Smooth muscle cell (in vitro differentiated cells): ENCODE measurements at regions not wholly inside any gene's neighbourhood (a gene's known extent, or its start where the extent isn't known, plus 50 kb on each side); places are given as distances from the start of the nearest gene placed in this dataset.

ENCODE experiments used
- DNase-seq: peaks from one replicate; lab custom pipeline; 2025; ENCODE audit not compliant: unreplicated experiment; lab: John Stamatoyannopoulos, UW
- H2AFZ ChIP-seq: fragments of 200-600 bp; sonication (generic); 2 replicates; pipeline ENCODE4 v1.6.0; 2016; ENCODE audit warnings: antibody characterized with exemption, low read depth, mild to moderate bottlenecking
- H3F3A ChIP-seq: fragments of 200-600 bp; sonication (generic); 2 replicates; pipeline ENCODE4 v1.6.0; 2017; ENCODE audit warnings: antibody characterized with exemption, low read depth
- H3K27ac ChIP-seq: fragments of 200-600 bp; sonication (generic); 2 replicates; pipeline ENCODE4 v1.5.1; 2016; ENCODE audit warnings: low read depth, mild to moderate bottlenecking
- H3K27me3 ChIP-seq: fragments of 200-600 bp; sonication (generic); 2 replicates; pipeline ENCODE4 v1.6.1; 2016; ENCODE audit warnings: low read depth, mild to moderate bottlenecking
- H3K36me3 ChIP-seq: fragments of 200-600 bp; sonication (generic); 2 replicates; pipeline ENCODE4 v1.5.1; 2016; ENCODE audit warnings: low read depth
- H3K4me1 ChIP-seq: fragments of 200-600 bp; sonication (generic); 2 replicates; pipeline ENCODE4 v1.5.1; 2016; ENCODE audit warnings: low read depth
- H3K4me2 ChIP-seq: fragments of 200-600 bp; sonication (generic); 2 replicates; pipeline ENCODE4 v1.6.0; 2016; ENCODE audit warnings: mild to moderate bottlenecking
- H3K4me3 ChIP-seq: fragments of 200-600 bp; sonication (generic); 2 replicates; pipeline ENCODE4 v1.5.1; 2016; ENCODE audit warnings: mild to moderate bottlenecking
- H3K79me2 ChIP-seq: fragments of 200-600 bp; sonication (generic); 2 replicates; pipeline ENCODE4 v1.6.0; 2016; ENCODE audit warnings: low read depth, mild to moderate bottlenecking
- H3K9ac ChIP-seq: fragments of 200-600 bp; sonication (generic); 2 replicates; pipeline ENCODE4 v1.6.0; 2016; ENCODE audit warnings: low read depth
- H3K9me3 ChIP-seq: fragments of 200-600 bp; sonication (generic); replicated peaks from 2 replicates; pipeline ENCODE4 v1.5.1; 2016; ENCODE audit warnings: low read depth
- H4K20me1 ChIP-seq: fragments of 200-600 bp; sonication (generic); 2 replicates; pipeline ENCODE4 v1.6.0; 2016; ENCODE audit warnings: low read depth
- WGBS: methylation state at CpG from one replicate; pipeline ENCODE4 v1.1.7; 2016; ENCODE audit warnings: low lambda C conversion rate; 5-methylcytosine and 5-hydroxymethylcytosine counted together
- TF ChIP-seq, protein P1 (sequence below): fragments of 200-600 bp; sonication (generic); IDR thresholded peaks from 2 replicates; pipeline ENCODE4 v1.5.1; 2017; ENCODE audit warnings: borderline replicate concordance, mild to moderate bottlenecking, antibody characterized with exemption; ENCODE audit not compliant: insufficient read depth, poor library complexity, severe bottlenecking

DNA sequence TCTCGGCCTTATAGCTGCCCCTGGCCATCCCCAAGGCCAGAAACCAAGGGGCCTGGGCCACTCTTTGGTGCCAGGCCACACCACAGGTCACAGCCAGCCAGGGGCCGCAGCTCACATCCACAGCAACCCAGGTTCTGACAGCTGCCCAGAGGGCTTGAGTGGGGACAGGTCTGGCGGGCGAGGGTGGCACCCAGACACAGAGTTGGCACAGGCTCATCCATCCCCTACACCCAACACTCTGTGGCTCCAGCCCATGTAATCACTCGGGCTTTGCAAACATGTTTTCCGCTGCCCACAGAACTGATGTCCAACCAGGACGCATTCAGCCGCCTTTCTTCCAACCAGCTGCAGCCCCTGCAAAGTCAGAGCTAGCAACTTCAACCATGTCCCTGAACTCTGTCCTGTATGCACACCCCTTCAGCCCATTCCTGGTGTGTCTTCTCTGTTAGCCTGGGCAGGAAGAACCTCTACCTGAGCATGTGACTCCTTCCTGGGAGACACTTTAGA, 57.7 kb upstream of the PPP2R2D start:
- no peak overlapping the region for H3K9ac ChIP-seq
- TF ChIP-seq, protein P1, sequence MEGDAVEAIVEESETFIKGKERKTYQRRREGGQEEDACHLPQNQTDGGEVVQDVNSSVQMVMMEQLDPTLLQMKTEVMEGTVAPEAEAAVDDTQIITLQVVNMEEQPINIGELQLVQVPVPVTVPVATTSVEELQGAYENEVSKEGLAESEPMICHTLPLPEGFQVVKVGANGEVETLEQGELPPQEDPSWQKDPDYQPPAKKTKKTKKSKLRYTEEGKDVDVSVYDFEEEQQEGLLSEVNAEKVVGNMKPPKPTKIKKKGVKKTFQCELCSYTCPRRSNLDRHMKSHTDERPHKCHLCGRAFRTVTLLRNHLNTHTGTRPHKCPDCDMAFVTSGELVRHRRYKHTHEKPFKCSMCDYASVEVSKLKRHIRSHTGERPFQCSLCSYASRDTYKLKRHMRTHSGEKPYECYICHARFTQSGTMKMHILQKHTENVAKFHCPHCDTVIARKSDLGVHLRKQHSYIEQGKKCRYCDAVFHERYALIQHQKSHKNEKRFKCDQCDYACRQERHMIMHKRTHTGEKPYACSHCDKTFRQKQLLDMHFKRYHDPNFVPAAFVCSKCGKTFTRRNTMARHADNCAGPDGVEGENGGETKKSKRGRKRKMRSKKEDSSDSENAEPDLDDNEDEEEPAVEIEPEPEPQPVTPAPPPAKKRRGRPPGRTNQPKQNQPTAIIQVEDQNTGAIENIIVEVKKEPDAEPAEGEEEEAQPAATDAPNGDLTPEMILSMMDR: no peak
- H3K4me1 ChIP-seq: no peaks in the 10 kb centered on the region
- DNase-seq: no peak
- H2AFZ ChIP-seq: no peak overlapping the region
- H3K27ac ChIP-seq: no peak overlapping the region
- H3K4me3 ChIP-seq: no peak overlapping the region
- peaks cover 6% of the 10 kb centered on the region for H3K27me3 ChIP-seq
- no peaks in the 10 kb centered on the region for H3K36me3 ChIP-seq
- no peak overlapping the region for H3K4me2 ChIP-seq
- H3K9me3 ChIP-seq: no peaks in the 10 kb centered on the region
- no peaks in the 10 kb centered on the region for H3F3A ChIP-seq
- 94% methylated on average over 8 of the region's 8 CpGs for WGBS
- no peaks in the 10 kb centered on the region for H3K79me2 ChIP-seq
- H4K20me1 ChIP-seq: no peaks in the 10 kb centered on the region

DNA sequence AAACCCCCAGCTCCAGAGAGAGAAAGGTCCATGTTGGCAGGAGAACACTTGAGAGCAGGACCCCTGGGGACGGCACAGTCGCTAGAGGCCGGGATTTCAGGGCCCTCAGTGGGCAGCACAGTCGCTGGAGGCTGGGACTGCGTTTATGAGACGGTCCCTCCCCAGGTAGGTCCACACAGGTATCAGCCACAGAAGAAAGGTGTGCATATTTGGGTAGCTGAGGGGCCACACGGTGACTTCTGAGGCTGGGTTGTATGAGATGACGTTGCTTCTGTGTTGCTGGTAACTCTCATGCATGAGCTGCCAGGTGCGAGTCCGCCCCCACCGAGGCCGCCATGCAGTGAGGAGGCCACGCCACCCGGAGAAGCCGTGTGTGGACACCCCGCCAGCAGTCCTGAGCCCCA, 56.9 kb upstream of the PPP2R2D start:
- DNase-seq: no peak
- Histone ChIP-seq H3K27me3 (peaks cover 6% of the 10 kb centered on the region), H3K27ac (no peak overlapping the region), H4K20me1 (no peaks in the 10 kb centered on the region), H3K4me2 (no peak overlapping the region), H3K9me3 (no peaks in the 10 kb centered on the region), H2AFZ (no peak overlapping the region), H3K79me2 (no peaks in the 10 kb centered on the region), H3F3A (no peaks in the 10 kb centered on the region), H3K36me3 (no peaks in the 10 kb centered on the region), H3K4me3 (no peak overlapping the region), H3K9ac (no peak overlapping the region), H3K4me1 (no peaks in the 10 kb centered on the region)
- WGBS: 93% methylated on average over 16 of the region's 16 CpGs
- TF ChIP-seq, protein P1: no peak

DNA sequence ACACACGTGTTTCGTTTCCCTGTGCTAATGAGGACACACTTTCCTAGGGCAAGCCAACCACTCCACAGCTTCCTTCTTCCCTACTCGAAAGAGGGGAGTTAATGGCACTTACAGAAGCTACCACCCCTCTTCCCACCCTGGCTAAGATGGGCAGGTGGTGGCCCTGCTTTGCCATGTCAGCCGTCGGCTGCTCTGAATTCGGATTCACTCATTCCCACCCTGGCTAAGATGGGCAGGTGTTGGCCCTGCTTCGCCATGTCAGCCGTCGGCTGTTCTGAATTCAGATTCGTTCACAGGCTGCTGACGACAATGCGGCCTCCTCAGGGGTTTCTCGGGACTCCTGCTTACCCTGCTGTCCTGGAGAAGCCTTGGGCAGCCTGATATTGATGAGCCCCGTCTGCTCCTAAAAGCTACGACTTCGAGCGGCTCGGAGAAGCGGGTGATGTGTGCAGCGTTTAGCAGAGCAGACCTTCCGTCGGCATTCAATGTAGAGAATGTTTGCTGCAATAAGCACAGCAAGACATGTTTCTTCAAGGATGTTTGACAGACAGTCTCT, 56.2 kb upstream of the PPP2R2D start:
- no peak overlapping the region for H3K4me3 ChIP-seq
- H3K27me3 ChIP-seq: peaks cover 6% of the 10 kb centered on the region
- no peak for DNase-seq
- no peak overlapping the region for H3K4me2 ChIP-seq
- H3K36me3 ChIP-seq: no peaks in the 10 kb centered on the region
- H3F3A ChIP-seq: no peaks in the 10 kb centered on the region
- no peak overlapping the region for H3K9ac ChIP-seq
- TF ChIP-seq, protein P1: no peak
- no peak overlapping the region for H3K27ac ChIP-seq
- no peaks in the 10 kb centered on the region for H3K79me2 ChIP-seq
- WGBS: 86% methylated on average over 22 of the region's 22 CpGs
- H4K20me1 ChIP-seq: no peaks in the 10 kb centered on the region
- no peaks in the 10 kb centered on the region for H3K4me1 ChIP-seq
- no peaks in the 10 kb centered on the region for H3K9me3 ChIP-seq
- H2AFZ ChIP-seq: no peak overlapping the region
